Stimulated activated CD4-positive, alpha-beta T cell treated with anti-CD3 and anti-CD28 coated beads, Interleukin-15, amount 100 ng/mL, for 48 hours (primary cell): ENCODE measurements at regions not wholly inside any gene's neighbourhood (a gene's known extent, or its start where the extent isn't known, plus 50 kb on each side); places are given as distances from the start of the nearest gene placed in this dataset.

Experiments
- DNase-seq, 2 donors: peaks; one replicate each; pipeline ENCODE4 v3.0.0-alpha.2; 2020; ENCODE audit warnings: low read depth in 2 of 2

DNA sequence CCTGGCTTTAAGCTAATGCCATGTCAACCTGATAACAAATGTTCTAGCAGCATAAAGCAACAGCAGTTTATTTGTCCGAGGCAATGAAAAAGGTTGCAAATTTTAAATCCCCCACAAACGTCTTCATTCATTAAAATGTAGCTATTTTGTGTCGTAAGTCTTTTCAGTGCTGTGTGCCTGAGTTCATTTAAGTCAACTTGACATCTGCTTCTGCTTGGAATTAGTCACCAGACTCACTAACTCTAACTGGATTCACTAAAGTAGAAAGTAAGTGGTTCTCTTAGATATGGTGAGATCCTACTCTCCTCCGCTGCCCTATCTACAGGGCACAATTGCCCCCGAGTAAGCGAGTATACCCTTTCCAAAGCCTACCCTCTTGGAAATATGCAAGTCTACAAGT, 118.4 kb upstream of the CHRM3 start:
- no peak for DNase-seq

DNA sequence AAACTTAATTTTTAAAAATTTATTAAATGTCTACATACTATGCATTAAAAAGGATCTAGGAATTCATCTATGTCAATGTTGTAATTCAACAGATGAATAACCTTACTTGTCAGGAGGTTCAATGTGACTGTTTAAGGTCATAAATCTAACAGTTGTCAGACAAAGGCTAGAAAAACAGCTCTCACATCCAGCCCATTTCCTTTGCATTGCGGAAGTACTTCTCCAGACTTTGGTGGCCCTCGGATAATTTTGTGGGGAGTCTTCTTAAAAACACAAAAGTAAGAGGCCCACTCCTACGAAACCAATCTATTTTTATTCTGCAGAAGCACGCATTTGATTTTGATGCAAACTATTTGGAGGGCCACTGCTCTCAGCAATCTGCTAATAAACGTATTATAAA, 122.6 kb upstream of the CHRM3 start:
- no peak for DNase-seq

DNA sequence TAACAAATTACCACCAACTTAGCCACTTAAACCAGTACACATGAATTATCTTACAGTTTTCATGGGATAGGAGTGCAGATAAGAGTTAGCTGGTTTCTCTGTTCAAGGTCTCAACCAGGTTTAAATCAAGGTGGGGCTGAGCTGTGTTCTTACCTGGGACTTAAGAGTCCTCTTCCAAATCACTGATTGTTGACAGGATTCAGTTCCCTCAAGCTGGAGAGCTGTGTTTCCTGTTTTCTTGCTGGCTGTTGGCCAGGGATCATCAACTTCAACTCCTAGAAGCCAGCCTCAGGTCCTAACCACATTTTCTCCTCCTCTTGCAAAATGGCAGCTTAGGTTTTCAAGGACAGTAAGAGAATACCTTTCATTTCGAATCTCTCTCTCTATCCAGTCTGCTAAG, 123.8 kb upstream of the CHRM3 start:
- no peak for DNase-seq

DNA sequence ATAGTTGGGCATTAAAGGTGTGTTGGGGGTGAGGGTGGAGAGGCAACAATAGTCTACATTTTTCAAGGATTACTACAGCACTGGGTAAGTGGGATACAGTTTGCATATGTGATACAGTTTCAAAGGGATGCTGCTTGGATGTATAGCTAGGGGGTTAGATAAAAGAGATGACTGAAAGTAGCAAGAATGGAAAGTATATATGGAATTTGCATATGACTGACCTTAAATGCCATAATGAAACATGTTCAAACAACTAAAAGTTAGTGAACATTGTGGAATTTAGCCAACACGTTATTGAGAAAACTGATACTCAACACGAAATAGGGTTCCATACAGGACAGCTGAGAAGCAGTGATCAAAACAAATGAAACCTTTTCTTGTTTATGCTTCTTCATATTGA, 124.8 kb upstream of the CHRM3 start:
- no peak for DNase-seq

DNA sequence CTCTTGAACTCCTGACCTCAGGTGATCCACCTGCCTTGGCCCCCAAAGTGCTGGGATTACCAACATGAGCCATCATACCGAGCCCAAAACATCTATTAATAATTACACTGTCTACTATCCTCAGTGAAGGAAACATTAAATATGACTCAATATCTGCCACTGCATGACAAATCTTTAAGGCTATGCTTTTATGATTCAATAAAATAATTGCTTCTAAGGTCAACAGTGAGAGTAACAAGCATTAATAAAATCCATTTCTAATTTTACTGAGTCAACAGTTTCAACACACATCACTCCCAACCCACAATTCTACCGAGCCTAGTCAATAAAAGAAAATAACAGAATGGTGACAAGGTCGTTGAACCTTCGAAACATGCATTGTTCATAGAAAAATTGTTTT, 125.5 kb upstream of the CHRM3 start:
- DNase-seq: no peak

DNA sequence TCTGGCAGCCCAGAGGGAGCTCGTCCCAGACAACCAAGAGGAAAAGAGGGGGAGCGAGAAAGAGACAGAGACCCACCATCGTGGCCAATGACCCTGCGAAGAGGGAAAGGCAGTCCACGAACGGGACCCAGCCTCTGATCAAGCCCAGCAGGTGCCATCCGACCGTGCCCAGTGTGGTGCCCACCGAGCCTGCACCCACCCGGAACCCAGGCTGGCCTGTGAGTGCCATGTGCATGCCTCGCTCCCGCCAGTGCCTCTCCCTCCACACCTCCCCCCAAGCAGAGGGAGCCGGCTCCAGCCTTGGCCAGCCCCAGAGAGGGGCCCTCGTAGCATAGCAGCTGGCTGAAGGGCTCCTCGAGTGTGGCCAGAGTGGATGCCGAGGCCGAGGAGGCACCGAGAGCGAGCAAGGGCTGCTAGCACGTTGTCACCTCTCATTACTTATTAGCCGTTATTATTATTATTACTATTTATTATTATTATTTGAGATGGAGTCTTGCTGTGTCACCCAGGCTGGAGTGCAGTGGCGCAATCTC, 130.7 kb upstream of the CHRM3 start:
- DNase-seq: no peak

DNA sequence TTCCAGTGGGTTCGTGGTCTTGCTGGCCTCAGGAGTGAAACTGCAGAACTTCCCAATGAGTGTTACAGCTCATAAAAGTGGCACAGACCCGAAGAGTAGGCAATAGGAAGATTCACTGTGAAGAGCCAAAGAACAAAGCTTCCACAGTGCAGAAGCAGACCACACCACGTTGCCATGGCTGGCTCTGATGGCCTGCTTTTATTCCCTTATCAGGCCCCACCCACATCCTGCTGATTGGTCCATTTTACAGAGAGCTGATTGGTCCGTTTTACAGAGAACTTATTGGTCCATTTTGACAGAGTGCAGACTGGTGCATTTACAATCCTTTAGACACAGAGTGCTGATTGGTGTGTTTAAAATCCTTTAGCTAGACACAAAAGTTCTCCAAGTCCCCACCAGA, 131.4 kb upstream of the CHRM3 start:
- no peak for DNase-seq

DNA sequence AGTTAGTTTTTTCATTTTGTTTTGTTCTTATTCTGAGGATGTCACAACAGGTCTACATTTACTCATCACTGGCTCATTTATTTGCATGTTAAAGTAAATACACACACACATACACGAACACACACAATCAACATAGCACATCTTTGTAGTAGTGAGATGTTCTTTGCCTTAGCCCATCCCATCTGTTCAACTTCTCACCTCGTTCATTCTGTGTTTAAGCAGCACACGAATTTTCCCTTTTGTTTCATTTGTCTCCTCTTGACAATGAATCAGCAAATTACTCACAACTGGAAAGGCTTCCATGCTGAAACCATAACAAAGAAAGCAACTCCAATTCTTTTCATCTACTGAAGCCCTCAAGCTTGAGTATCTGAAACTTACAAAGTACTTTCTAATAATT, 133.3 kb upstream of the CHRM3 start:
- DNase-seq: no peak

DNA sequence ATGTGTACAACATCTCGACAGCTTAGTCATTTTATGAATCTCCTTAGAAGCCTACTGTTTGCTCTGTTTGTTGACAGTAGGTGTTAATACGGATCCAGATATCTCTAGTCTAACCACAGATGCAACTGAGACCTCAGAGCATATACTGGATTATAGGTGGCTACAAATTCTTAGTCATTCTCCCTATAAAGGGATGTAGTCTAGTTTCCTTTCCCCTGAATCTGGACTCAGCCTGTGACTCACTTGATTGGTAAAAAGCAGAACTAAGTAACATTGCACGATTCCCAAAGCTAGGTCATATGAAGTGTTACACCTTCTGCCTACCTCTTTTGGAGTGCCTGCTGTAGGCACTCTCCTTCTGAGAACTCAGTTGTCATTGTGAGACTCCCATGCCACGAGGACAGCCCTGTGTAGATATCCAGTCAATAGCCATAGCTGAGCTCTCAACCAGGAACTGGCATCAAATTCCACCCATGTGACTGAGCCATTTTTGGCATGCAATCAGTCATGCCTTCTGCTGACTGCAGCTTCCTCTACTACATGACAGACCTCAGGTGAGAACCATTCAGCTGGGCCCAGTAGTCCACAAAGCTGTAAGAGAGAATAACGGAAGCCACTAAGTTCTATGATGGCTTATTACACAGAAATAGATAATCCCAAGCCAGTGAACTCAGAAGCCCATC, 135.9 kb upstream of the CHRM3 start:
- DNase-seq: no peak

DNA sequence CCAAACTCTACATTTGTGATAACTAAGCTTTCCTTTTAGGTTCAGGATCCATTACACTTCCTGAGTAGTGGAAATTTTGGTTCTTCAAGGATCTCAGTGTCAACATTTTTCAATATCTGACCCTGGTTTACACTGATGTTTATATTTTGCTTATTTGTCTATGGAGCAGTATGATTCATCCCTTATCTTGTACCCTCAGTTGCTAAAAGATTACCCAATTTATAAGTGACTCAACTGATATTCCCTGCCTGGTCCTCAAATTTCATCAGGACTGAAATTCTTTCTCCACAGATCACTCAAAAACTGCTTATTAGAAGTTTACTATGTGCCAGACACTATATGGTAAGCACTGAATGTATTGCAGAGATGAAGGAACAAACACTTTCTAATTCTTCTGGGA, 139.1 kb upstream of the CHRM3 start:
- DNase-seq: no peak

DNA sequence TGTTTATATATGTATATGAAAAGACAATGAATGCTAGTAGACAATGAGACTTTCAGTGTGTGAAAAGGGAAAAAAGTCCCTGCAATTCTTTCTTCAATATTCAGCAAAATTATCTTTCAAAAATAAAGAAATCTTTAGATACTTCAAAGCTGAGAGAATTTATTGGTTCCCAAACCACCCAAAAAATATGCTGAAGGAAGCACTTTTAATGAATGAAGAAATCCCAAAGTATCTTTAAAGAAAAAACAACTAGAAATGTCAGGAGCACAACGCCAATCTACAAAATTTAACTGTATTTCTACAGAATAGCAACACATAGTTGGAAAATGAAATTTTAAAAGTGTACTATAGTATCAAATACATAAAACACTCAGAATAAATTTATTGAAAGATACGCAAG, 142.3 kb upstream of the CHRM3 start:
- no peak for DNase-seq

DNA sequence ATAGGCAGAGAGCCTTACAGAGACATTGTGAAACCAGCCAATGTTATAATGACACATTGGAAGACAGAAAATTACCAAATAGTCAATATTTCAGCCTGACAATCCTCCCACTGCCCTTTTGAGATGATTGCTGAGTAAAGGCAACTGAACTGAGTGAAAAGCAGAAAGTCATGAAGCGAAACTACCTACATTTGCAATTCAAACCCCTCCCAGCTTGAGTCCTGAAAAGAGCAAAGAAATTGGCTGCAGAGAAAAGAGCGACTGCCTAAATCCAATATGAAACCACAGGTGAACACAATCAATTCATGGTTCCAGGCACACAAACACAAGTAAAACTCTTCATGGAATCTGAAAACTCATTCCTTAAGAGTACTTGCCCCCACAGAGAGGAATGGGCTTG, 143.4 kb upstream of the CHRM3 start:
- DNase-seq: no peak

DNA sequence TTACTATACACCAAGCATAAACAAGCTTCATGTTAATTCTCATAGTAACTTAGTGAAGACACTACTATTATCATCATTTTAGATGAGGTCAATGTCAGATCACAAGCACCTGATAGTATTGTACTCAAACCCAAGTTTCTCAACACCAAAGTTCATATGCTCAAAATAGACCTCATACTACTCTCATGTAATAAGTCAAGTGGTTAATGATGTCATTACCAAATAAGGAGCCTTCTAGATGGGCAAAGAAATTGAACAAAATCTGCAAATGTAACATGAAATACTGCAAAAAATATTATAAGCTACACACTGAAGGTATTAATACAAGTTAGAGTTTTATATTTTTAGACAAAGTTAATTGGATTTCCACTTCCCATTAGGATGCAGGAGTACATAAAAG, 144.0 kb upstream of the CHRM3 start:
- DNase-seq: no peak

DNA sequence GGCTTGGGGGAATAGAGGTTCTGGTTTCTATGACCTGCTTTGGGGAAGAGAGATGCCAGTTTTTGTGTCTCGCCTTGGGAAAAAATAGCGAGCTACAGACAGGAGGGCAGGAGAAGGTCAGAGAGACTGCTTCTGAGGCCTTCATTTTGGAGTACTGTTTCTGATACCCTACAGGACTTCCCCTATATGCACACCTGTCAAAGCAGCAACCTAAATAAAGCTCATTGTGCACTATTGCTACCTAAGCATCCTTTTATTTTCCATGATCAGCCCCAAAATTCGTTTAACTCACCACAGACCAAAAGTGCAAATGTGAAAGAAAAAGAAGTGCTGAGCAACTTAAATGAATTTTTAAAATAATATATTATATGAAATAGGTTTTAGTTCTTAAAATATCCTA, 145.6 kb upstream of the CHRM3 start:
- DNase-seq: no peak

DNA sequence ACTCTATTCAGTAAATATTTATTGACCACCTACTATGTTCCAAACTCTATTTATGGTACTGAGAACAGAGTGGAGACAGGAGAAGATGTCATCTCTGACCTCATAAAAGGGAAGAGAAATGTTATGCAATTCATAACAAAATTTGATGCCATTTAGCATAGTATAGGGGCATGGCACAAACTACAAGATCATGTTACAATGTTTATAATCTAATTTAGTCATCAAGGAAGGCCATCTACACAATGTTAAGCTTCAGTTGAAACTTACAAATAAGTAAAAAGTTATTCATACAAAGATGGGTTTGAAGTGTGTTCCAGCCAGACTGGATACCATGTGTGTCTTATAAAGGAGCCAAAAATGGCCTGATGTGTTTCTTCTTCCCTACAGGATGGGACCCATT, 146.8 kb upstream of the CHRM3 start:
- no peak for DNase-seq

DNA sequence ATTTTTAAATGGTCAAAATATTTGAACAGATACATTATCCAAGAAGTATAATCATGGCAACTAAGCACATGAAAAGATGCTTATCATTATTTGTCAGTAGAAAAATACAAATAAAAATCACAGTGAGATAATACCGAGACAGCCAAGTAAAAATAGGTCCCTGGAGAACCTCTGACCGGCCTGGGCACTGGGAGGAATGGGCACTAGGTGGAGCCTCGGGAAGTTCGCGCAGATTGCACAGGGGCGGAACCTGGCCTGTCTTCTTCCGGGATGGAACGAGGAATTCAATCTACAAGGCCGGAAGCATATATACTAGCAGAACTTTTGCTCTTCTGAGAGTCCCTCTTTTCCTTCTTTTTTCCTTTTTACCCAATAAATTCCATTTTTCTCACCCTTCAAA, 148.5 kb upstream of the CHRM3 start:
- no peak for DNase-seq

DNA sequence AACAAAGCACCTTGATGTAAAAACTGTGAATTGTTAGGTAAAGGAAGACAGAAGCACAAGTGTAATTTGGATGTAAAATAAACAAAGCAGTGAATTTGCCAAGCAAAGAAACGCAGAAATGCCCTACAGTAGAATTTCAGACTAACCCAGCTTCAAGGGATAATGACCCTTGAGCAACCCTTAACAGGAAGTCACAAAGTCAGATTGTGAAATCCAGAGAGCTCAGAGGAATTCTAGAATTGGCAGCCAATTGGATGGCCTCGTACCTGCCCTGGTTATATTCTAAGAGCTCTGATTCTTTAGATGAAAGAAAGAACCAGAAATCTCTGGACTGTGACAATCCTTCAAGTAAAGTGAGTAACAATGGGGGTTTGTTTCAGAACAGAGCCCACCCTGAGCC, 152.7 kb upstream of the CHRM3 start:
- DNase-seq: no peak

DNA sequence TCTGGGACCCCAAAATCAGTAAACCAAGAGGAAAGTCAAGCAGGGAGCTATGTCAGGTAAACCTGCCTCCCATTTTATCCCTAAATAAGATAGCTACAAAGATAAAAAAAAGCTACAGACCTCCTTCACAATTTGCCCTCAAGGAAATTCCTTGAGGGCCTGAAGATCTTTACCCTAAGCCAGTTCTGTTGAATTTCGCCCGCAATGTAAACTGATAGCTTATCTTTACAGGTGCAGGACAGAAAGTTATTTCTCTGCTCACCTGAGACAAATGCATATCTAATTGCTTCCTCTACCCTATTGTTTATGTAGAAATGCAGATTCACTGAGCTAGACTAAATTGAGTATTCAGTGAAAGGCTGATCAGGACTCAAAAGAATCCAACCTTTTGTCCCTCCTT, 153.4 kb upstream of the CHRM3 start:
- DNase-seq: no peak

DNA sequence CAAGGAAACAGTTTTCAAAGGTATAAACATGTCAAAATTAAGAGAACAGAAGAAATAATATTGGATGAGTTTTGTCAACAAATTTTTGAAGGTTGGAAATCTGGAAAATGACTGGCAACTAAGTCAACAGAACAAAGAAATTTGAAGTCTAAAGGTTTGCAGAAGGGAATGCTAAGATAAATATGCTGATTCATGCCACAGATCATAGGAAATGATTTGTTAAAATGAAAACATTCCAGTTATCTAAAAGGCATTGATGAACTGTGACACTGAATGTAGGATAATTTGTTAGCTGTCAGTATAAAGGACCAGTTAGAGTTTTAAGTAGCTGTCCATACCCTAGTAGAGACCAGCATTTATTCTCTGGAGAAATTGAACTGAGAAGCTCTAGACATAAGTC, 157.9 kb upstream of the CHRM3 start:
- no peak for DNase-seq

DNA sequence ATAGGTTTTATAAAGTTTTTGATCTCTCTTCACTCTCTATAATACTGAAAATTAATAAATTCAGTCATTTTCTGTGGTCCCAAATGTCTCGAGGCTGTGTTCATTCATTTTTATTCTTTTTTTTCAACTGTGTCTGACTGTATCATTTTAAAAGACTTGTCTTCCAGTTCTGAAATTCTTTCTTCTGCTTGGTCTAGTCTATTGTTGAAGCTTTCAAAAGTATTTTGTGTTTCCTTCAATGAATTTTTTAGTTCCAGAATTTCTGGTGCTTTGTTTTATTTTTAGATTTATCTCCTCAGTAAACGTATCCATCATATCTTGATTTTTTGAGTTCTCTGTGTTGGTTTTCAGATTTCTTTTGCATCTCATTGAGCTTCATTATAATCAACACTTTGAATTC, 161.0 kb upstream of the CHRM3 start:
- no peak for DNase-seq

DNA sequence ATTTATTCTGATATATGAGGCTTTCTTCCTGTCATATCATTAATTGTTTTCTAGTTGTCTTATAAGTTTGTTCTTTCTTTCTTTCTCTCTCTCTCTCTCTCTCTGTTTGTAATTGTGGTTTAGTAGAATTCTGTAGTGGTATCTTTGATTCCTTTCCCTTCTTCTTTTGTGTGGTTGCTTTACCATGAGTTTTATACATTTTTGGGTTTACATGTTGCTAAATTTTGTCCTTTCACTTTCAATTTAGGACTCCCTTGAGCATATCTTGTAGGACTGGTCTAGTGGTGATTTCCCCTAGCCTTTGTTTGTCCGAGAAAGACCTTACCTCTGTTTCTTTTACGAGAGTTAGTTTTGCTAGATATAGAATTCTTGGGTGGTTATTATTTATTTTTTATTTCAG, 162.3 kb upstream of the CHRM3 start:
- DNase-seq: no peak

DNA sequence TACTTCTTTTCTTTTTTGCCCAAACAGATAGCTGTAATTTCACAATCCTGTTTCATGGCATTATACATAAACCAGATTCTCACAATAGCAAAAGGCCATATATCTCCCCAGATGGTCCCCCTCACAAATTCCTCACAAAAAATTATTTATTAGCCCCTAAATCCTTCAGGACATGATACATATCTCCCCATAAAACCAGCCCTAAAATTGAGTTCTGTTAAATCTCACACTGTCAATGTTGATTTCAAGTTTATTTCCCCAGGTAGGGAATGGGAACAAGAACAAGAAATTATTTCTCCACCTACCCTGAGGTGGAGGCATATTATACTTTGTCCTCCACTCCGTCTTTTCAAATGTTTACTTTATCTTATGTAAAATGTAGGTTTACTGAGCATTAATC, 163.4 kb upstream of the CHRM3 start:
- DNase-seq: no peak

DNA sequence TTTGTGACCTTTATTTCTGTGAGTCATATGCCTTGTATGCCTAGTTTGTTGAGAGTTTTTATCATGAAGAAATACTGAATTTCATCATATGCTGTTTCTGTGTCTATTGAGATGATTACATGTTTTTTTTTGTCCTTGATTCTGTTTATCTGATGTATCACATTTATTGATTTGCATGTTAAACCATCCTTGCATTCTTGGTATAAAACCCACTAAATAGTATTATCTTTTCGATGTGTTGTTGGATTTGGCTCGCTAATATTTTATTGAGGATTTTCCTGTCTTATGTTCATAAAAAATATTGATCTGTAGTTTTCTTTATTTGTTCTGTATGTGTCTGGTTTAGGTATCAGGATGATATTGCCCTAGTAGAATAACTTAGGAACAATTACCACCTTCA, 164.7 kb upstream of the CHRM3 start:
- DNase-seq: no peak

DNA sequence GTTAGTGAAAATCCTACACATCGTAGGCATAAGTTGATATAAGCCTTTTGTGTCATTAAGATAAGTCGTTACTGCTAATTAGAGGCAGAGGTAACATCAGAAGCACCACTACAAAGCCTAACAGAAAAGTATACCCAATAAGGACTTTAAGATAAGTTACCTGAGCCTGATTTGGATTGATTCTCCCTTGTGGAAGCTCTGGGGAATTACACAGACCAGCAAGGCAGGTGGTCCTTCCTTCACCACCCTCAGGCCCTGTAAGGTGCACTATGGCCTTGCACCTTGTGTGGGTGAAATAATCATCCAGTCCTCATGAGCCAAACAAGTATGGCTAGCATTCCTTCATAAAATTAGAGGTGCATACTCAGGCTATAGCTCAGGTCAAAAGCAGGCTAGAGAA, 166.7 kb upstream of the CHRM3 start:
- no peak for DNase-seq
